SK-N-SH (cell line): ENCODE measurements at regions not wholly inside any gene's neighbourhood (a gene's known extent, or its start where the extent isn't known, plus 50 kb on each side); places are given as distances from the start of the nearest gene placed in this dataset.
A peak's percentile ranks its signal among the peaks of the same experiment; 100 is the strongest.

Experiments used
- CTCF ChIA-PET: fragments of 300-600, 350-600 bp; formaldehyde crosslinking; extraction: SDS; loops from one replicate; lab custom pipeline; 2021; lab: Yijun Ruan, JAX
- POLR2A ChIA-PET: fragments of 350-600 bp; sonication (Branson Sonifier 250); formaldehyde crosslinking; extraction: SDS; loops from one replicate; lab custom pipeline; 2020; ENCODE audit warnings: antibody characterized with exemption, inconsistent platforms; lab: Yijun Ruan, JAX
- DNase-seq: peaks from one replicate; pipeline ENCODE4 v3.0.0; 2012
- H2AFZ ChIP-seq: fragments of 200-600 bp; sonication (generic); 2 replicates; pipeline ENCODE4 v1.8.1; 2016; ENCODE audit warnings: antibody characterized with exemption, mild to moderate bottlenecking, low read depth
- H3F3A ChIP-seq: fragments of 200-600 bp; sonication (generic); replicated peaks from 2 replicates; pipeline ENCODE3; 2016; ENCODE audit warnings: antibody characterized with exemption, mild to moderate bottlenecking; ENCODE audit not compliant: insufficient read depth
- H3K27ac ChIP-seq, 2 experiments: fragments of 200-500 bp in 1 of 2; fragments of 200-600 bp in 1 of 2; sonication (Bioruptor generic) in 1 of 2; sonication (generic), shearing (Covaris generic) in 1 of 2; 2 replicates each; pipeline versions ENCODE4 v1.5.1 to v1.6.1; 2014 to 2016; ENCODE audit warnings: low read depth in 2 of 2, inconsistent platforms in 1 of 2, low read length in 1 of 2, mild to moderate bottlenecking in 1 of 2, mixed read lengths in 1 of 2
- H3K27me3 ChIP-seq: fragments of 200-600 bp; sonication (generic), shearing (Covaris generic); 2 replicates; pipeline ENCODE4 v1.6.1; 2016; ENCODE audit warnings: mixed run types; ENCODE audit not compliant: insufficient read depth
- H3K36me3 ChIP-seq, 2 experiments: fragments of 200-500 bp in 1 of 2; fragments of 200-600 bp in 1 of 2; sonication (Bioruptor generic) in 1 of 2; sonication (generic) in 1 of 2; replicated peaks in 1 of 2; 2 replicates each; pipeline versions ENCODE3 to v1.5.1; 2014 to 2016; ENCODE audit warnings: low read length in 1 of 2, mild to moderate bottlenecking in 1 of 2; ENCODE audit not compliant: insufficient read depth in 2 of 2, control insufficient read depth in 1 of 2
- H3K4me1 ChIP-seq, 2 experiments: fragments of 200-500 bp in 1 of 2; fragments of 200-600 bp in 1 of 2; sonication (Bioruptor generic) in 1 of 2; sonication (generic), shearing (Covaris generic) in 1 of 2; 2 replicates each; pipeline versions ENCODE4 v1.5.1 to v1.6.1; 2014 to 2016; ENCODE audit warnings: low read depth in 1 of 2, low read length in 1 of 2, mixed run types in 1 of 2; ENCODE audit not compliant: insufficient read depth in 2 of 2, control insufficient read depth in 1 of 2
- H3K4me2 ChIP-seq: fragments of 200-600 bp; sonication (generic), shearing (Covaris generic); 2 replicates; pipeline ENCODE4 v1.6.1; 2017; ENCODE audit warnings: mixed run types
- H3K4me3 ChIP-seq, 2 experiments: fragments of 200-500 bp in 1 of 2; fragments of 200-600 bp in 1 of 2; sonication (Bioruptor generic) in 1 of 2; sonication (generic), shearing (Covaris generic) in 1 of 2; 2 replicates each; pipeline versions ENCODE4 v1.5.1 to v1.8.1; 2014 to 2016; ENCODE audit warnings: low read depth in 2 of 2, inconsistent platforms in 1 of 2, low read length in 1 of 2, mild to moderate bottlenecking in 1 of 2, mixed read lengths in 1 of 2, moderate library complexity in 1 of 2
- H3K79me2 ChIP-seq: fragments of 200-600 bp; sonication (generic); 2 replicates; pipeline ENCODE4 v1.8.1; 2017; ENCODE audit warnings: mild to moderate bottlenecking; ENCODE audit not compliant: insufficient read depth
- H3K9ac ChIP-seq: fragments of 200-600 bp; sonication (generic); 2 replicates; pipeline ENCODE4 v1.6.1; 2017; ENCODE audit warnings: mixed run types
- H3K9me2 ChIP-seq: fragments of 200-600 bp; sonication (generic); 2 replicates; pipeline ENCODE4 v1.6.1; 2017; ENCODE audit warnings: mixed run types
- H3K9me3 ChIP-seq: fragments of 200-600 bp; sonication (generic); 2 replicates; pipeline ENCODE4 v1.6.1; 2017; ENCODE audit warnings: mixed run types, mild to moderate bottlenecking, moderate library complexity
- H4K20me1 ChIP-seq: fragments of 200-600 bp; sonication (generic); 2 replicates; pipeline ENCODE4 v1.6.1; 2017; ENCODE audit warnings: mild to moderate bottlenecking, mixed run types; ENCODE audit not compliant: insufficient read depth
- CHD2 ChIP-seq: fragments of 150-350 bp; IDR thresholded peaks from 2 replicates; pipeline ENCODE4 v1.6.1; 2018; ENCODE audit warnings: low read length; ENCODE audit not compliant: partially characterized antibody
- EP300 ChIP-seq, 2 experiments: IDR thresholded peaks; 2 replicates each; pipeline versions ENCODE4 v1.4.0 to v1.6.1; 2012; ENCODE audit warnings: borderline replicate concordance in 1 of 2, low read depth in 1 of 2, low read length in 1 of 2
- FOSL2 ChIP-seq: IDR thresholded peaks from 2 replicates; pipeline ENCODE4 v1.4.0; 2012; ENCODE audit warnings: low read depth, mild to moderate bottlenecking, moderate library complexity, borderline replicate concordance
- FOXJ3 ChIP-seq: sonication (generic); formaldehyde crosslinking; IDR thresholded peaks from 2 replicates; pipeline ENCODE4 v1.5.1; 2020; ENCODE audit warnings: mild to moderate bottlenecking, missing genetic modification reagents
- FOXM1 ChIP-seq: IDR thresholded peaks from 2 replicates; pipeline ENCODE4 v1.4.0; 2012; ENCODE audit warnings: low read depth, mild to moderate bottlenecking
- GATA2 ChIP-seq: sonication (generic); formaldehyde crosslinking; IDR thresholded peaks from 2 replicates; pipeline ENCODE4 v1.5.0; 2020; ENCODE audit warnings: mild to moderate bottlenecking, missing genetic modification reagents
- MEF2A ChIP-seq: IDR thresholded peaks from 2 replicates; pipeline ENCODE4 v1.4.0; 2012; ENCODE audit warnings: low read depth, borderline replicate concordance
- POLR2AphosphoS5 ChIP-seq: IDR thresholded peaks from 2 replicates; pipeline ENCODE4 v1.6.1; 2012; ENCODE audit warnings: low read depth, low read length
- REST ChIP-seq: IDR thresholded peaks from 2 replicates; pipeline ENCODE4 v1.6.1; 2012; ENCODE audit warnings: mild to moderate bottlenecking, low read depth, low read length, moderate library complexity
- RFX5 ChIP-seq: IDR thresholded peaks from 2 replicates; pipeline ENCODE4 v1.6.1; 2012; ENCODE audit warnings: mild to moderate bottlenecking, improper control_type of control experiment, low read length
- RXRA ChIP-seq: IDR thresholded peaks from 2 replicates; pipeline ENCODE4 v1.4.0; 2012; ENCODE audit warnings: low read depth, mild to moderate bottlenecking, borderline replicate concordance
- SMC3 ChIP-seq: IDR thresholded peaks from 2 replicates; pipeline ENCODE4 v1.6.1; 2012; ENCODE audit warnings: low read depth, low read length, improper control_type of control experiment
- TAF1 ChIP-seq: IDR thresholded peaks from 2 replicates; pipeline ENCODE4 v1.6.1; 2012; ENCODE audit warnings: low read depth, mild to moderate bottlenecking, low read length, moderate library complexity, borderline replicate concordance
- TCF12 ChIP-seq: IDR thresholded peaks from 2 replicates; pipeline ENCODE4 v1.4.0; 2012
- TEAD4 ChIP-seq: IDR thresholded peaks from 2 replicates; pipeline ENCODE4 v1.4.0; 2012; ENCODE audit warnings: mild to moderate bottlenecking, borderline replicate concordance; ENCODE audit not compliant: insufficient read depth
- WGBS: methylation state at CpG from one replicate; pipeline ENCODE4 v1.1.6; 2017; ENCODE audit warnings: low lambda C conversion rate; 5-methylcytosine and 5-hydroxymethylcytosine counted together
- TF ChIP-seq, protein P1 (sequence below): IDR thresholded peaks from 2 replicates; pipeline ENCODE4 v1.4.0; 2012; ENCODE audit warnings: low read depth
- TF ChIP-seq, protein P2 (sequence below): IDR thresholded peaks from 2 replicates; pipeline ENCODE4 v1.4.0; 2012; ENCODE audit warnings: low read depth, borderline replicate concordance
- TF ChIP-seq, protein P3 (sequence below): fragments of 200-600 bp; sonication (generic); IDR thresholded peaks from 2 replicates; pipeline ENCODE4 v1.6.1; 2017; ENCODE audit warnings: antibody characterized with exemption, mild to moderate bottlenecking, moderate library complexity

DNA sequence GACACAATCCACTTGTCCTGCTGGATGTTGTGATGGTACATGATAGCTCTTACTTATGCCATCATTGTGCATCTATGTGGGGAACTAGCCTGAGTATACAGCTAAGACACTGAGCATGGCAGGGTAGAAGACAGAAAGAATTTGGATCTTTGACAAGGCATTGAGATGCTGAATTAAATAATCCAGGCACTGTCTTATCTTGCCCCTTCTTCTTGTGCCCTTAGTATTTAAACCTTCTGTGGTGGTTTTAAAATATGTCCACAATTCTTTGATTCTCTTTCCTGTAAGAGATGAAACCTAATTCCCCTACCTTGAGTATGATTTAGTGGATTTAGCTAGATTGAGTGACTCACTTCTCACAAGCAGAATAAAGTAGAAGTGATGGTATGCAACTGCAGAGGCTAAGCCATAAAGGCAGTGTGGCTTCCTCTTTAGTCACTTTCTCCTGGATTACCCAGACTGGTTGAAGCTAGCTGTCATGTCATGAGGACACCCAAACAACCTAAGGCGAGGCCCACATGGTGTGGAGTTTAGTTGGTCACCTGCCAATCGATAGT lies 174.0 kb upstream of the NREP start (continued):
- TF ChIP-seq TEAD4 (peak; percentile 81), RFX5 (no peak), CHD2 (no peak), MEF2A (0 out of 2 replicates have a peak, but pooled peaks have one; percentile 38), POLR2AphosphoS5 (peak; percentile 73; the same call in 1 of the 2 replicates)
- TF ChIP-seq, protein P1, sequence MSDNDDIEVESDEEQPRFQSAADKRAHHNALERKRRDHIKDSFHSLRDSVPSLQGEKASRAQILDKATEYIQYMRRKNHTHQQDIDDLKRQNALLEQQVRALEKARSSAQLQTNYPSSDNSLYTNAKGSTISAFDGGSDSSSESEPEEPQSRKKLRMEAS, result no peak
- TF ChIP-seq, all 33 proteins: peak for 11

GRCh38 chr5:111930449-111930848 lies 173.5 kb upstream of the NREP start:
- DNase-seq, result no peak
- Histone ChIP-seq H3K9me3 (no peaks in the 10 kb centered on the region), H3K4me1 (peaks cover 0 to 44% of the 10 kb centered on the region in 2 experiments), H3K36me3 (no peaks in the 10 kb centered on the region), H3F3A (peaks cover 55% of the 10 kb centered on the region), H3K9me2 (no peaks in the 10 kb centered on the region), H3K27ac (peak overlapping the region; percentile 87 to 99), H3K79me2 (no peaks in the 10 kb centered on the region), H2AFZ (peak overlapping the region; percentile 55; the same call in 1 of the 2 replicates), H3K4me3 (no peak overlapping the region), H3K9ac (peak overlapping the region; percentile 29; the same call in 1 of the 2 replicates), H3K4me2 (no peak overlapping the region), H4K20me1 (no peaks in the 10 kb centered on the region), H3K27me3 (no peaks in the 10 kb centered on the region)
- CTCF ChIA-PET, result no interaction called here
- TF ChIP-seq, protein P2, sequence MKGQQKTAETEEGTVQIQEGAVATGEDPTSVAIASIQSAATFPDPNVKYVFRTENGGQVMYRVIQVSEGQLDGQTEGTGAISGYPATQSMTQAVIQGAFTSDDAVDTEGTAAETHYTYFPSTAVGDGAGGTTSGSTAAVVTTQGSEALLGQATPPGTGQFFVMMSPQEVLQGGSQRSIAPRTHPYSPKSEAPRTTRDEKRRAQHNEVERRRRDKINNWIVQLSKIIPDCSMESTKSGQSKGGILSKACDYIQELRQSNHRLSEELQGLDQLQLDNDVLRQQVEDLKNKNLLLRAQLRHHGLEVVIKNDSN, result no peak
- TF ChIP-seq TAF1, result no peak
- TF ChIP-seq EP300 (IDR thresholded peaks at IDR 0.05; ENCODE audit: borderline replicate concordance in 1 of 2, low read depth in 1 of 2, low read length in 1 of 2), result no peak
- no peak for TF ChIP-seq RXRA
- no peak for TF ChIP-seq FOSL2
- TF ChIP-seq, protein P3, sequence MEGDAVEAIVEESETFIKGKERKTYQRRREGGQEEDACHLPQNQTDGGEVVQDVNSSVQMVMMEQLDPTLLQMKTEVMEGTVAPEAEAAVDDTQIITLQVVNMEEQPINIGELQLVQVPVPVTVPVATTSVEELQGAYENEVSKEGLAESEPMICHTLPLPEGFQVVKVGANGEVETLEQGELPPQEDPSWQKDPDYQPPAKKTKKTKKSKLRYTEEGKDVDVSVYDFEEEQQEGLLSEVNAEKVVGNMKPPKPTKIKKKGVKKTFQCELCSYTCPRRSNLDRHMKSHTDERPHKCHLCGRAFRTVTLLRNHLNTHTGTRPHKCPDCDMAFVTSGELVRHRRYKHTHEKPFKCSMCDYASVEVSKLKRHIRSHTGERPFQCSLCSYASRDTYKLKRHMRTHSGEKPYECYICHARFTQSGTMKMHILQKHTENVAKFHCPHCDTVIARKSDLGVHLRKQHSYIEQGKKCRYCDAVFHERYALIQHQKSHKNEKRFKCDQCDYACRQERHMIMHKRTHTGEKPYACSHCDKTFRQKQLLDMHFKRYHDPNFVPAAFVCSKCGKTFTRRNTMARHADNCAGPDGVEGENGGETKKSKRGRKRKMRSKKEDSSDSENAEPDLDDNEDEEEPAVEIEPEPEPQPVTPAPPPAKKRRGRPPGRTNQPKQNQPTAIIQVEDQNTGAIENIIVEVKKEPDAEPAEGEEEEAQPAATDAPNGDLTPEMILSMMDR, result no peak
- no peak for TF ChIP-seq TCF12
- no peak for TF ChIP-seq CHD2
- TF ChIP-seq FOXM1, result no peak
- TF ChIP-seq REST, result no peak
- no peak for TF ChIP-seq FOXJ3
- TF ChIP-seq GATA2 (CRISPR knock-in tag), result no peak
- no peak for TF ChIP-seq SMC3
- POLR2A ChIA-PET, result no interaction called here
- 81% methylated on average over 1 of the region's 1 CpG for WGBS
